ENCODE measurements at regions not wholly inside any gene's neighbourhood (a gene's known extent, or its start where the extent isn't known, plus 50 kb on each side); places are given as distances from the start of the nearest gene placed in this dataset.

DNA sequence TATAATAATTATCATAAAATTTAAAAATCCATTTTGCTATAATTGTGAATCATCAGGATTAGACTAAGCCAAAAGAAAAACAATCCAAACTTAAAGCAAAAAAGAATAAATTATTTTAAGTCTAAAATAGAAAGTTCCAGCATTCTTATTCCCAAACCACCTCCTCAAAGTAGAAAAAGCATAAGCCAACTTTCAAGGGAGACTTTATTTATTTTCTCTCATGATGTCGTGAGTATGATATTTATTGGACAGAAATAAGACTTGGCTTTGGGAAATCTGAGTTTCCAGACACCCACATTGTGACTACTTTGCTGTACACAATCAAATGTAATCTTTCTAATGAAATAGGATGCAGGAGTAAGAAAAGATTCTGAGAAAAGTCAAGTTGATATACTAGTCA is 372.1 kb downstream of the MTRR start:
- no peak for DNase-seq (ENCODE audit: low read depth in 2 of 2)

DNA sequence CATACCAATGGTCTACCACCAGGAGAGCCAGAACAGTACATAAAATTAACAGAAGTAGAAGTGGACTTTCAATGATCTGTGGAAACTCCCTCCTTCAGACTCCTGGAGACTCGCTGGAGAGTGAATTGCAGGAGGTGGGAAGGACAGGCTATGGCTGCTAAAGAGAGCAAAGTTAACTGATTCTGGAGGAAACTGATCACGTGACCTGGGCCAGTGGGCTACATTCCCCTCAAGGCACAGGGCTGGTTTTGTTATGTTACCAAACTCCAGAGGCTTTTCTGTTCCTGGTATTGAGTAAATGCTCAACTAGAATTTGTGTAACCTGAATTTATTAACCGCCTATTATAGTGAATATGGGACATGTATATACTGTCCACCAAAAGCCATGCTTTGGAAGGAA is 372.6 kb downstream of the MTRR start:
- DNase-seq (ENCODE audit: low read depth in 2 of 2), result no peak

GRCh38 chr5:8247049-8247899 is 378.3 kb downstream of the MTRR start:
- no peak for DNase-seq (ENCODE audit: low read depth in 2 of 2)

DNA sequence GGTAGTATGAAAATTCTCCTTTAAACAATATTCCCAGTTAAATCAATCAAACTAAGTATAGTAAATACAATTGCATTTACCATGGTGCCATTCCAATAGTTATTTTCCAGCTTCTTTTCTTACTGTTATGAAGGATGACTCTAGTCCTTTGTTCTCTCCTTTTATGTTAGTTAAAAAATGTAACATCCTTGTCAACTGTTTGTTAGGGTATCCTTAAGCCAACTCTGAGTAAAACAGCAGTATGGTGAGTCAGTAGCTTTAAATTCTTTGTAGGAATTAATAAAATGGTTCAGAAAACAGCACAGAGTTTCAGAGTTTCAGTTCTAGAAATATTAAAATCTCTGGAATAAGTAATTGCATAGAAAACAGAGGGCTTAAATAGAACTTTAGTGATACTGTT is 384.4 kb downstream of the MTRR start:
- DNase-seq (ENCODE audit: low read depth in 2 of 2), result no peak

DNA sequence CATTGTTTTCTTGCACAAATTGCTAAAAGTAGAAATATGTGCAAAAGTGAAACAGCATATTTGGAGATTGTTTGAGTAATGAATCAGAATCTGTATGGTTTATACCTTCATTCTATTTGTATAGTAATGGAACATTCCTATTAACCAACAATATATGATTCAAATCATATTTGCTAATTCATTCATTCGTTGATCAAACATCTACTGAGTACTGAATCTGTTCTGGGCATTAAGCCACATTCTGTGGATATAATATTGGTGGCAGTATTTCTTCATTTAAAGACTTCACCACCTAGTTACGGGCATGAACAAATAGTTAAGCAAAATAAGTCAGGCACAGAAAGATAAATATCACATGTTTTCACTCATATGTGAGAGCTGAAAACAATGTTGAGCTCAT is 385.7 kb downstream of the MTRR start:
- DNase-seq (ENCODE audit: low read depth in 2 of 2), result no peak

- DNase-seq (ENCODE audit: low read depth in 2 of 2), result no peak
These were observed 389.9 kb downstream of the MTRR start for GRCh38 chr5:8258801-8259200.

GRCh38 chr5:8270246-8270645 is 401.3 kb downstream of the MTRR start:
- no peak for DNase-seq (ENCODE audit: low read depth in 2 of 2)

GRCh38 chr5:8280711-8281363 is 411.9 kb downstream of the MTRR start:
- no peak for DNase-seq (ENCODE audit: low read depth in 2 of 2)

DNA sequence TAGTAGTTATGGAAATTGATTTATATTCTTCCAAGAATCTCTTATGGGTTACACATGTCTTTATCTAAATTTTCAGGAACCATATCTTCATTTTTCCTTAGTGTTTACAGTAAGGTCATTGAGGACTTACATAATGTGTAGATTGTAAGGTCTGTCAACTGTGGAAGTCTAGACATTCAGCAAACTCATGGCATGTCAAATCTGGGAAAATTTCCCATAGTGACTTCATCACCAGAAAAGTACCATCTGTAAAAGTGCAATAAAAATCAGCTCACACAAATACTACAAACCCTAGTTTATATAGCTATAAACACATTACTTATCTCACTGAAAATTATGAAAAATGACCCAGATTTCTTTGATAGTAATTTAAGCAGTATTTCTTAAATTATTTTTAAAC is 419.4 kb downstream of the MTRR start:
- DNase-seq (ENCODE audit: low read depth in 2 of 2), result no peak

DNA sequence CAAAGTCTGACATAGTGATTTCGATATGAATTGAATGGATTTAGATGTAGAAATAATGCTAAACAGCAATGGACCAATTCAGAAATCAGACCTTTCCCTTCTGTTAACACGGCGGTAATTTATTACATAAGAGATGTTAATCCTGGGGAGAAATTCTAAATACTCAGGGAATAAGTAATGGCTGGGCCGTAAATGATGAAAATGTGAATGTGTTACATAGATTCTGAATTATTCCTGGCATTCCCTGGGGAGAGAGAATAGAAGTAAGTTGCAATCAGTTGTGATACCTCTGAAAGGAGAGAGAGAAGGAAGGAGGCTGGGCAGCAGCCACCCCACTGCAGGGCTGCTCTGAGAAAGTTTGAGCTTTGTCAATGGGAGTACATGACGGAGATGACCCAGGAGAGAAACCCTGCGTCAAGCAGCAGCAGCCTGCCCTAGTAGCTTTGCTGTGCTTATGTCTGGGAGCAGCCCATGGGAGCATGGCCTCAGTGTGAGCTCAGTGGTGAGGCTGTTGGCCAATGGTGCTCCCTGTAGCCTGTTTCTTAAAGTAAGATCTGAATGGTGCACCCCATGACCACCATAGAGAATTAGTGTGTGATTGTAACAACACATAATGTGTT is 420.1 kb downstream of the MTRR start:
- DNase-seq (ENCODE audit: low read depth in 2 of 2), result no peak

GRCh38 chr5:8289779-8290178 is 420.8 kb downstream of the MTRR start:
- DNase-seq (ENCODE audit: low read depth in 2 of 2), result no peak

GRCh38 chr5:8290721-8291120 is 421.8 kb downstream of the MTRR start:
- DNase-seq (ENCODE audit: low read depth in 2 of 2), result no peak

- DNase-seq (ENCODE audit: low read depth in 2 of 2), result no peak
These were observed 422.7 kb downstream of the MTRR start for GRCh38 chr5:8291641-8292040.

- no peak for DNase-seq (ENCODE audit: low read depth in 2 of 2)
These were observed 426.2 kb downstream of the MTRR start for GRCh38 chr5:8295141-8295540.

- no peak for DNase-seq (ENCODE audit: low read depth in 2 of 2)
These were observed 430.8 kb downstream of the MTRR start for GRCh38 chr5:8299716-8300115.

GRCh38 chr5:8304341-8304740 is 435.4 kb downstream of the MTRR start:
- no peak for DNase-seq (ENCODE audit: low read depth in 2 of 2)

DNA sequence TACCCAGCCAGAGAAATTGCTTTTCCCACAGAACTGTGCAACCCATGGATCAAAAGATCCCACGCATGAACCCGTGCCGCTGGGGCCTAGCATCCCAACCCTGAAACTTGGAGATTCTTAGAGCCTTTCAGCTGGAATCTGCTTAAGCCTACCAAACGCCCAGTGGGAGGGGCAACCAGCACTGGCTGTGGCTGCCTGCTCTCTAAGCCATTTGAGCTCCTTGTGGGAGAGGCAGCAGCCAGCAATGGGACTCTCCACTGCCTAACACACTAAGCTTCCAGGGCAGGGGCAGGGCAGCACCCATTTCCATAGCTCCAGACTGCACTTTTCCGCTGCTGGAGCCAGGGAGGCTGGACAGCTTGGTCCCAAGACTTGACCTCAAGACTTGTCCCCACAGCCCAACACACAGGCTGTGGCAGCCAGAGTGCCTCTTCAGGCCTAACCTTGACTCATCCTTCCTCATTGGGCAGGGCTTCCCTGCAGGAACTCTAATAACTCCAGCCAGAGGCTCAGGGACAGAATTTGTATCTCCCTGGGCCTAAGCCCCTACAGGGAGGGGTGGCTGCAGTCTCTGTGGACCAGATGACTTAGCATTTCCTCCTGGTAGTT is 437.4 kb downstream of the MTRR start:
- no peak for DNase-seq (ENCODE audit: low read depth in 2 of 2)

DNA sequence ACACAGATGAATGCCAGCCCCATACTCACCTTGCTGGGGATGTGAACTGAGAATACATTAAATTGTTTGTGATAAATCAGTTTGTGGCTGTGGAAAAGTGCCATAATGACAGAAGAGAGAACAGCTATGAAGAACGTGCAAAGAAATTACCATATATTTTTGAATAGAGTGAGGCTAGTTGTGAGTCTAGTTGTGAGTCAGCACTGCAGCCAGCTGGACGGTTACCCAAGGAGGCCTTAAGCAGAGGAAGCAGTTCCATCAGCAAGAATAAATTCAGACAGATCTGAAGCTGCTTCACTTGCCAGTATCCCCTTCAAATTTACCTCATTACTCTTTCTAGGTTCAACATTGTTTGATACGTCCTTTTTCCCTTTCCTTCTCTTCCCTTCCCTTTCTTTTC is 446.0 kb downstream of the MTRR start:
- DNase-seq (ENCODE audit: low read depth in 2 of 2), result no peak

DNA sequence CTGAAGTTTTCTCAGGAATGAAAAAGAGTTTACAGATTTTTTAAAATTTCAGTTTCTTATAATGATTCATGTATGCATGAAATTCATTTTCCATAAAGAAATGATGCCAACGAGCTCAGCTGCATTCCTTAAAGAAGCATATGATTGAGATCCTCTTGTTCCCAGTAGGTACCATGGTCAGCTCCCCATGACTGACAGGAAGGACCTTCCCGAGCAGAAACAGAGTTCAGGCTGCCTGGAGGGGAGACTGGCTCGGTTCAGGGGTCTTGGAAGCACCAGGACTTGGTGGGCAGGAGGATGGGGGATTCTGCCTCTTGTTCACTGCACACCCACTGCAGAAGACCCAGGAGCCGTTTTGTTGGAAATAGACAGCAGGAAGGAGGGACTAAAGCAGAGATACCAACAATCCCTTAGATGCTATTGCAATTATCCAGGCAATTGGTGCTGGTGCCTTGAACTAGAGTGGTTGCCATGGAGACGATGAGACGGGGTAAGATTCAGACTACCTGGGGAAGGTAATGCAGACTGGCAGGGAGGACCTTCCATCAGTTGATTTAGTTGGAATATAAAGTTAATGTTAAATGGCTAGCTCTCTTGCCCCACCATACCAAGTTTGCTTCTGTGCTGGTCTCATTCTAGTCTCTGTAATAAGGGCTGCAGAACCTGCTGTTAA is 447.8 kb downstream of the MTRR start:
- no peak for DNase-seq (ENCODE audit: low read depth in 2 of 2)

DNA sequence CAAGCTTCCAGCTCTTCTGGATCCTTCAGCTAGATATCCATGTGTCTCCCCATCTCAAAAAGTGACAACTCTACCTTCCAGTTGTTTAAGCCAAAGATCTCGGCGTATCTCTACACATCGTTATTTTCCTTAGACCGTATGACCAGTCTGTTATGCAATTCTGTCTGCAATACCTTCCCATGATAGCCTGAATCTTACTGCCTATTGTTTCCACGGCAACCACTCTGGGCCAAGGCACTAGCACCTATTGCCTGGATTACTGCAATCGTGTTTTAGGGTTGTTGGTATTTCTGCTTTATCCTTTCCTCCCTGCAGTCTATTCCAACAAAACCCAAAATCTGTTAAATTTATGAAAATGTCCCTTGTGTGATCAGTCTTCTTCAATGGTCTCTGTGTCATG is 448.4 kb downstream of the MTRR start:
- no peak for DNase-seq (ENCODE audit: low read depth in 2 of 2)

- no peak for DNase-seq (ENCODE audit: low read depth in 2 of 2)
These were observed 451.3 kb downstream of the MTRR start for GRCh38 chr5:8320244-8320643.

- DNase-seq (ENCODE audit: low read depth in 2 of 2), result no peak
These were observed 452.3 kb downstream of the MTRR start for GRCh38 chr5:8321272-8321671.
